ENCODE measurements at regions not wholly inside any gene's neighbourhood (a gene's known extent, or its start where the extent isn't known, plus 50 kb on each side); places are given as distances from the start of the nearest gene placed in this dataset.

DNA sequence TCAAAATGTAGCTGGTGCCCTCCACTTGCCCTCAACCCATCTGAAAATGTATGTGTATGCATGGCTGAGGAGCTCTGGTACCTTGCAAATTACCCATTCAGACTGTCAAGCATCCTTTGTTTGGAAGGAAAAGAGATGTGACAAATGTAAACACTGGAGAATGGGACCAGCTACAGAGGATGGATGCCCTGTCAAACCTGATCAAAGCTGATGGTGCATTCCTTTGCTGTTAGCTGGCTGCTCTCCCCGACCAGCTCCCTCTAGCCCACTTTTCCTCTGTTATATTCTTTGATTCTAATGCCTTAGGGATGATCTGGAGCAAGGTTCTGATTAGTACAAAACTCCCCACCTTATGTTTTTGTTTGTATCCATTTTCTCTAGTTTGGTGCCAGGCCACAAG is 310.3 kb downstream of the C12orf75 start:
- TF ChIP-seq, protein P1, sequence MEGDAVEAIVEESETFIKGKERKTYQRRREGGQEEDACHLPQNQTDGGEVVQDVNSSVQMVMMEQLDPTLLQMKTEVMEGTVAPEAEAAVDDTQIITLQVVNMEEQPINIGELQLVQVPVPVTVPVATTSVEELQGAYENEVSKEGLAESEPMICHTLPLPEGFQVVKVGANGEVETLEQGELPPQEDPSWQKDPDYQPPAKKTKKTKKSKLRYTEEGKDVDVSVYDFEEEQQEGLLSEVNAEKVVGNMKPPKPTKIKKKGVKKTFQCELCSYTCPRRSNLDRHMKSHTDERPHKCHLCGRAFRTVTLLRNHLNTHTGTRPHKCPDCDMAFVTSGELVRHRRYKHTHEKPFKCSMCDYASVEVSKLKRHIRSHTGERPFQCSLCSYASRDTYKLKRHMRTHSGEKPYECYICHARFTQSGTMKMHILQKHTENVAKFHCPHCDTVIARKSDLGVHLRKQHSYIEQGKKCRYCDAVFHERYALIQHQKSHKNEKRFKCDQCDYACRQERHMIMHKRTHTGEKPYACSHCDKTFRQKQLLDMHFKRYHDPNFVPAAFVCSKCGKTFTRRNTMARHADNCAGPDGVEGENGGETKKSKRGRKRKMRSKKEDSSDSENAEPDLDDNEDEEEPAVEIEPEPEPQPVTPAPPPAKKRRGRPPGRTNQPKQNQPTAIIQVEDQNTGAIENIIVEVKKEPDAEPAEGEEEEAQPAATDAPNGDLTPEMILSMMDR (IDR thresholded peaks at IDR 0.05), result no peak
- no peak for TF ChIP-seq POLR2A (IDR thresholded peaks at IDR 0.05)
